ENCODE measurements at regions not wholly inside any gene's neighbourhood (a gene's known extent, or its start where the extent isn't known, plus 50 kb on each side); places are given as distances from the start of the nearest gene placed in this dataset.
A peak's percentile ranks its signal among the peaks of the same experiment; 100 is the strongest.

GRCh38 chr4:169881769-169882168, 124.0 kb upstream of the HPF1 start:
- Histone ChIP-seq H3K9me3 (no peaks in the 10 kb centered on the region), H3K27ac (no peak overlapping the region), H3K27me3 (replicated peaks in 1 of 7) (no peaks in the 10 kb centered on the region), H3K4me1 (no peaks in the 10 kb centered on the region), H3K4me3 (no peak overlapping the region), H3K36me3 (no peaks in the 10 kb centered on the region)
- WGBS, 5 donors, result 71 to 89% (median 85%) methylated on average over 1 of the region's 1 CpG
- intact Hi-C loops (cut with DNase I; ENCODE audit: low total_unique reads), result no loop called here
- TF ChIP-seq CTCF (IDR thresholded peaks at IDR 0.05 in 8 of 11, conservative IDR thresholded peaks at IDR 0.05 in 3 of 11) (no peak), POLR2A (IDR thresholded peaks at IDR 0.05) (no peak), POLR2AphosphoS5 (IDR thresholded peaks at IDR 0.05) (no peak)
- DNase-seq, result no peak

- 53 to 66% (median 61%) methylated on average over 3 of the region's 3 CpGs for WGBS, 5 donors
- DNase-seq, result no peak
- H3K36me3 ChIP-seq, result no peaks in the 10 kb centered on the region
Measured at GRCh38 chr4:169870507-169870906, 112.8 kb upstream of the HPF1 start.

GRCh38 chr4:169869490-169869889, 111.7 kb upstream of the HPF1 start:
- H3K27ac ChIP-seq, result peak overlapping the region in 2 of 8 donors; percentile 15 to 61
- TF ChIP-seq POLR2AphosphoS5 (IDR thresholded peaks at IDR 0.05) (no peak), CTCF (IDR thresholded peaks at IDR 0.05 in 8 of 11, conservative IDR thresholded peaks at IDR 0.05 in 3 of 11) (no peak), POLR2A (IDR thresholded peaks at IDR 0.05) (no peak)
- 65 to 88% (median 68%) methylated on average over 5 of the region's 5 CpGs for WGBS, 5 donors
- H3K4me3 ChIP-seq, result no peak overlapping the region
- peaks cover 0 to 6% (median 0%) of the 10 kb centered on the region in 7 donors for H3K27me3 ChIP-seq (replicated peaks in 1 of 7)
- intact Hi-C loops (cut with DNase I; ENCODE audit: low total_unique reads), result no loop called here
- no peaks in the 10 kb centered on the region for H3K4me1 ChIP-seq
- no peaks in the 10 kb centered on the region for H3K36me3 ChIP-seq
- no peak for DNase-seq
- no peaks in the 10 kb centered on the region for H3K9me3 ChIP-seq

More at GRCh38 chr4:169870507-169870906, 112.8 kb upstream of the HPF1 start:
- TF ChIP-seq POLR2A (IDR thresholded peaks at IDR 0.05) (no peak), POLR2AphosphoS5 (IDR thresholded peaks at IDR 0.05) (no peak), CTCF (IDR thresholded peaks at IDR 0.05 in 8 of 11, conservative IDR thresholded peaks at IDR 0.05 in 3 of 11) (no peak)
- intact Hi-C loops (cut with DNase I; ENCODE audit: low total_unique reads), result no loop called here
- H3K27ac ChIP-seq, result peak overlapping the region in 4 of 8 donors; percentile 18 to 61 (median 29)
- H3K9me3 ChIP-seq, result no peaks in the 10 kb centered on the region
- H3K4me1 ChIP-seq, result no peaks in the 10 kb centered on the region
- no peak overlapping the region for H3K4me3 ChIP-seq
- no peaks in the 10 kb centered on the region for H3K27me3 ChIP-seq (replicated peaks in 1 of 7)

GRCh38 chr4:169861593-169861992, 103.8 kb upstream of the HPF1 start:
- intact Hi-C loops (cut with DNase I; ENCODE audit: low total_unique reads), result no loop called here
- H3K4me3 ChIP-seq, result no peak overlapping the region
- no peaks in the 10 kb centered on the region for H3K36me3 ChIP-seq
- no peaks in the 10 kb centered on the region for H3K4me1 ChIP-seq
- DNase-seq, result no peak
- no peak overlapping the region for H3K27ac ChIP-seq
- H3K27me3 ChIP-seq (replicated peaks in 1 of 7), result peaks cover 0 to 8% (median 0%) of the 10 kb centered on the region in 7 donors
- TF ChIP-seq CTCF (IDR thresholded peaks at IDR 0.05 in 8 of 11, conservative IDR thresholded peaks at IDR 0.05 in 3 of 11) (no peak), POLR2A (IDR thresholded peaks at IDR 0.05) (no peak), POLR2AphosphoS5 (IDR thresholded peaks at IDR 0.05) (no peak)
- WGBS, 5 donors, result 38 to 74% (median 49%) methylated on average over 1 of the region's 1 CpG
- H3K9me3 ChIP-seq, result no peaks in the 10 kb centered on the region

All from spleen (tissue), 11 donors.